HPDE6-E6E7 (cell line): ENCODE measurements at regions not wholly inside any gene's neighbourhood (a gene's known extent, or its start where the extent isn't known, plus 50 kb on each side); places are given as distances from the start of the nearest gene placed in this dataset.

Experiments used
- DNase-seq: peaks from one replicate; pipeline ENCODE4 v3.0.0; 2011; ENCODE audit warnings: missing footprints; ENCODE audit errors: extremely low spot score

- DNase-seq = no peak
These were observed 73.0 kb upstream of the LEP start for GRCh38 chr7:128167791-128168666.

- no peak for DNase-seq
These were observed 72.3 kb upstream of the LEP start for GRCh38 chr7:128168667-128169210.

DNA sequence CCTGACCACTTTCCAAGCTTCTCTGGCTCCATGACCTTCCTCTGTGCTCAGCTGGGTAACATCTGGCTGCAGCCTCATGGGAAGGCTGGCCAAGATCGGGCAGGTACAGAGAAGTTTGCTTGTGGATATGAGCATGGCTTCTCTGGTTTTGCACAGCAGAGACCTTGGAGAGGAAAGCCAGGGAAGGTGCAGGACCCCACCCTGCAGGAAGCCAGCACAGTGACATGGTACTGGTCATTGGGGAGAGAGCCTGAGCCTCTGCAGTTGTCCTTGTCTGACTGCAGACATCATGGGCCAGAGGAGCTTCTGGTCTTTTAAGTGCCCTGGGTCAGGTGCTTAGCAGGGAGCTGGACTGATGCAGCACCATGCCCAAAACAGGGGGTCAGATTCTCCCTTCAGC lies 70.6 kb upstream of the LEP start:
- DNase-seq = no peak

- no peak for DNase-seq
These were observed 69.6 kb upstream of the LEP start for GRCh38 chr7:128171342-128171918.

GRCh38 chr7:128172151-128172550 lies 68.9 kb upstream of the LEP start:
- DNase-seq = no peak

DNA sequence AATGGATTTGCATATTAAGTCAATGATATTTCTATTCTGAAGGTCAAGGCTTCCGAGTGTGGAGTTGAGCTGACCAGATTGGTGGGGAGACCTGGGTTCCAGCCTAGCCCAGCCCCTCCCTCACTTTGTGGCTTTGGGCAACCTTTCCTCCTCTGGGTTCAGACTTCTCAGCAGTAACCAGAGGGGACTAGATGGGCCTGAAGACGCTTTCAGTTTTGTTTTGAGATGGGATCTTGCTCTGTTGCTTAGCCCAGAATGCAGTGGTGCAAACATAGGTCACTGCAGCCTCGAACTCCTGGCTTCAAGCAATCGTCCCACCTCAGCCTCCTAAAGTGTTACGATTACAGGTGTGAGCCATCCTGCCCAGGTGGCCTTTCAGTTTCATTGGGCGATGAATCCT lies 68.1 kb upstream of the LEP start:
- no peak for DNase-seq

- DNase-seq = no peak
These were observed 66.7 kb upstream of the LEP start for GRCh38 chr7:128174386-128174785.

DNA sequence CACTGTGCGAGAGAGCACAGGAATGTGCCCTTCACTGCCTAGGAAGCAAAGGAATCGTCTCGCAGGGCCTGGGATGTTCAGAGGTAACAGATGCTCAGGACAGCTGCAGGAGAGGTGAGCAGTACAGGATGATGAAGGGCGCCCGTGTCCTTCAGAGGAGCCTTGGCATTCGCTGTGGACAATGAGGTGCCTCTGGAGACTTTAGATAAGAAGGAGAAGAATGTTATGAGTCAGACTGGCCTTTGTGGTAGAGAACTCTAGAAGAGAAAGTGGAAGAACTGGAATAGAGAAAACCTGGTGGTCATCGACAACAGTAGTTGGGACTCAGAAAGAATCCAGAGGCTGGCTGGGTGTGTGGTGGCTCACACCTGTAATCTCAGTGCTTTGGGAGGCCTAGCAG lies 64.4 kb upstream of the LEP start:
- DNase-seq = peak; percentile 27

- DNase-seq = no peak
These were observed 63.1 kb upstream of the LEP start for GRCh38 chr7:128177768-128178550.

DNA sequence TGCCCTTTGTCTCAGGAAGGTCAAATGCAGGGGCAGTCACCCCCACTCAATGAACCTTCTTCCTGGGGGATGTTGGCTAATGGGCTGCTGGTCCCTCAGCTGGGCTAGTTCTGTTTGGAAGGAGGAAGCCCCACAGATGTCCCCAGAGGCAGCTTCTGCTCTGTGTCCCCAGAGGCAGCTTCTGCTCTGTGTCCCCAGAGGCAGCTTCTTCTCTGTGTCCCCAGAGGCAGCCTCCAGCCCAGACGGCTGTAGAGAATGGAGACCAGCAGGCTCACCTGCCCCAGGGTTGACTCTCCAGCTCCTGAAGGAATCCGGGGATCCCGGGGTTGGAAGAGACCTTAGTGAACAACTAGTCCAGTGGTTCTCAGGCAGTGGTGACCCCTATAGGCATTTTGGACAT lies 62.5 kb upstream of the LEP start:
- DNase-seq = no peak

- DNase-seq = no peak
These were observed 52.5 kb upstream of the LEP start for GRCh38 chr7:128188396-128189230.

GRCh38 chr7:128189231-128189930 lies 51.7 kb upstream of the LEP start:
- no peak for DNase-seq

GRCh38 chr7:128190051-128190647 lies 50.9 kb upstream of the LEP start:
- no peak for DNase-seq

GRCh38 chr7:128191136-128191844 lies 49.8 kb upstream of the LEP start:
- no peak for DNase-seq
